EH (cell line): ENCODE measurements at regions not wholly inside any gene's neighbourhood (a gene's known extent, or its start where the extent isn't known, plus 50 kb on each side); places are given as distances from the start of the nearest gene placed in this dataset.

Experiments
- DNase-seq: peaks from one replicate; pipeline ENCODE4 v3.0.0-alpha.2; 2015; ENCODE audit warnings: low read depth

GRCh38 chr3:137204409-137204808 is 246.6 kb downstream of the IL20RB start:
- DNase-seq, result no peak

- peak; percentile 2 for DNase-seq
Measured at GRCh38 chr3:137205394-137206045, 247.7 kb downstream of the IL20RB start.

GRCh38 chr3:137207616-137208015 is 249.8 kb downstream of the IL20RB start:
- DNase-seq, result no peak

DNA sequence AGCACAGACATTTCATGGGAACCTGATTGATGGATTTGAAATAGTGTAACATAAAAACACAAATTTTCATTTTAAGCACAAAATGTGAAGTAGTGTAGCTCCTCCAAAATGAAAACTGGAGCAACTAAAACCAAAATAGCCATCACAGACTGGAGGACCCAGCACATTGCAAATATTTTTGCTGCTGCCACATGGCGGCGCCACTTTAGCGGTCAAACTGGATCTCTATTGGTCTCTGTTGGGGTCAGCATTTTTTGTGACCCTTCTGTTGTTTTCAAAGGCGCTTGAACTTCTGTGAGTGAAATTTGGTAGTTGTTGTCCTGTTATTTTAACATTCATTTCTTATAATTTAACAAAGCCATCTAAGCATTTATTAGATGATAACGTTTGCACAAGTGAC is 259.9 kb downstream of the IL20RB start:
- no peak for DNase-seq

- no peak for DNase-seq
Measured at GRCh38 chr3:137219801-137220445, 262.1 kb downstream of the IL20RB start.

DNA sequence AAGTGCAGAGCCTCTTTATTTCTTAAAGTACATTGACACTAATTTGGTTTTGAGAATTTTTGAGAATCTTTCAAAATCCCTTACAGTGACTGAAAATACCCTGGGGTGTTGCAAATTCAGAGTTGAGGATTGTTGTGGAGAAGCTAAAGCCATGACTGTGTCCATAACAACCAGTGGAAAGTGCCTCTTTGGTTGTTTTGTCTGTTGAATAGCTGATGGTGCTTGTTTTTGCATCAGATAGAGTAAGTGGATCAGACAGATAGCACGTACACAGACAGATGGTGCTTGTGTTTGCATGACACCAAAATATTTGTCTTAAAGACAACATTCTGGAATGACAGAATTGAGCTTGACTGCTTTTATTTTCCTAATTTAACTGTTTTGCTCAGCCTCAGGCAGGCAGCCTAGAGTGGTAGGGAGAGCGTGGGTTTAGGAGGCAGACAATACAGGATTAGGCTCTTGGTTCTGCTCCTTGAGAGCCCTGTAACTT is 265.0 kb downstream of the IL20RB start:
- DNase-seq, result no peak

- DNase-seq, result no peak
Measured at GRCh38 chr3:137224464-137224863, 266.7 kb downstream of the IL20RB start.

DNA sequence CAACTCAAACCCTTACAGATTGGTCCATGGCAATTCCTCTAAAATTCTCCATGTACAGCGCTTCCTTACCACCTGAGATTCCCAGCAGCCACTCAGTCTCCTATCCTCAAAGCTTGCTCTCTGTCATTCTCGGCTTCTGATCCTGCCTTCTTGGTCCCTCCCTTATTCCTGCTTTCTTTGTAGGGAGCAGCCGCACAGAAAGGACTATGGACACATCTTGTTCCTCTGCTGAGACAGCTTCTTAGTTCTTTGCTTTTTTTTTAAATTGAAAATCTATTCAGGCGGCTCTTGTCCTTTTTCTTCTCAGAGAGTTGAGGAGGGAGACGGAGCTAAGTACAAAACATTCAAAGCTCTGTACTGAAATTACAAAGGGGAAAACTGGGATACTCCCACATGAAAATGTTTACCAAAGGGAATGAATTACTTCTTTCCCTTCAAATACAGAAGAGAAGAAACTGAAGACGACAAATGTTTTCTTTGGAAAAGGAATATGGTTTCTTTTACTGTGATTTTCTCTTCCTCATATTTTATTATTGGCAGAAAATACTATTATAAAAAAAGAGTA is 285.1 kb downstream of the IL20RB start:
- no peak for DNase-seq

- no peak for DNase-seq
Measured at GRCh38 chr3:137246491-137246890, 288.7 kb downstream of the IL20RB start.

DNA sequence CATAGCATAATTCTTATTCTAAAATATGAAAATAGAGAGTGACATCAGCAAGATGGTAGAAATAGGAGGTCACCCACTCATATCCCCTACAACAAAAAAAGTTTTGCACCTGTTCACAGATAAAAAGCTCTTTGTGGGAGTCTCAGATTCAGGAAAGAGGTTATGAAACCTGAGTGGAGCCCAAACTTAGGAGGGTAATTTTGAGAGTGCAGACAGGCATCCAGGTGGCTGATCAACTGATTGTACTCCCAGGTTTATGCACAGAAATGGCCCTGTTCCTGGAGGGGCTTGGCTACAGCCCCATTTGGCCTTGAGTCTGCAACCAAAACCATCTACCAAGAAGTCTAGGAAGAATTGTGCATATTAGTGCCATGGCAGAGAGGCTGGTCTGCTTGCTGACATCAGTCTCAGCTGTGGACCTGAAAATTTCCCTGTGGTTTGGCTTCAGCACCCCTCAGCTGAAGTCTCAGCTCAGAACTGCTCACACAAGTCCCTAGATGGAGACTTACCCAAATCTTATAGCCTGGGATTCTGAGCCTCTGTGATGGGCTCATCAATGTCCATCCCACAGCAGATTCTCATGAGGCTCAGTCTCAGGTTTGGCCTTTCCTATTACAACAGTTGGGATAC is 291.6 kb downstream of the IL20RB start:
- DNase-seq, result no peak

DNA sequence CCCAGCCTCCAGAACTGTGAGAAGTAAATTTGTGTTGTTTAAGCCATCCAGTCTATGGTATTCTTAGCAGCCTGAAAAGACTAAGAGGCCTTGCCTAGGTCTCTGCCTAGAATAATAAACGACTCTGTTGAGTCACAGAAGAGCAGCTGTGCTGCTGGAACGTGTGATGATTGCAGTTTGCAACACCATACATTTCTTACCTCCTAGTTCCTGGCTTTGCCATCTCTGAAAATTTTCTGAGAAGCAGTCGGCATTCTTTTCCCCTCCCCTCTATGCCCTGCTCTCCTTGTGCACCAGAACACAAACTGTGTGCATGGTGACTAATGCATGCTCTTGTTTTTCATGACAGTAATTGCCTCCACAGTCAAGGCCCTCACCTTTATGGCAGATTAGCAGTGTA is 301.3 kb downstream of the IL20RB start:
- no peak for DNase-seq

DNA sequence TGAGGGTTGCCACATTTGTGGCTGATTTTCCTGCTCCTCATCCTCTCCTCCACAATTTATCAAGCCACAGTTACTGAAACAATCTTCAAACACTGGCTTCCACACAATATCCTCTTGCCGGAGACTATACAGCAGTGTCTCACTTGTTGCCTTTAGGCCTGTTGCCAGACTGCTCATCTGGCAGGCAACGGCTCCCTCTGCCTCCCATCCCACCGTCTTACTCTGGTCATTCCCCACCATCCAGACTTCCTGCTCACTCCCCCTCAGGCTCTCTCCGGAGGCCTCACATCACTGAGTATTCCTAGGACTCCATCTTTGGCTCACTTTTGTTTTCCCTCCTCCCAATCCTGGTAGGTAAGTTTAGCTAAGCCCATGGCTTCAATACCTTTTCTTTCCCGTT is 301.9 kb downstream of the IL20RB start:
- DNase-seq, result no peak

DNA sequence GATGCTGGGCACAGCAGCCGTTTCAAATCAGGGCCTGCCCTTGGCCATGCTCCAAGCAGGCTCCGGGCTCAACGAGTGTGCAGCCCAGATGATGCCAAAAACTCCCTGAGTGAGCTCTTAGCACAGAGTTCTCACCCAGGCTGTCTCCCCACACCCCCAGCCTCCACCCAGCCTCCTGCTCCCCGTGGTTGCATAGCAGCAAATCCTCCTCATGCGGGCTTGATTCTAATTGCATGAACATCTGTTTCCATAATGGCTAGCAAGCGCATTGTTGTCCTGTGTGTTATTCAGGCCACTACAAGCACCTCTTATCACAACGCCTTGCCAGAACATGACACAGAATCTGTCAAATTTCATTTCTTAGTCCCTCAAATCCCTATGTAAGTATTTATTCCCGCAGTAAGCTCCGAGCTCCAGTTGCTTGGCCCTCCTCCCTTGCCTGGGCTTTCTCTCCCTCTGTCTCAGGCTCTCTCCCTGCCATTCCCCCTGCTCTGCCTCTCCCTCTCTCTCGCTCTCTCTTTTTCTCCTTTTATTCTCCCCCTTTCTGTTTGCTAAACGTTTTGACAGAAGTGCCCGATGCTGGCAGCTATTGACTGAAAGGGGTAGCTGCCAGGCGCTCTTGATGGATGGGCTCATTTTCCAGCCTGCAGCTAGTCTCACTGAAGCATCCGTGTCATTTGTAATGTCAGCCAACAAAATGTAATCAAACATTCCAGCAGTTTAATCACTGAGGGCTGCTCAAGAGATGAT is 306.5 kb downstream of the IL20RB start:
- DNase-seq, result no peak

DNA sequence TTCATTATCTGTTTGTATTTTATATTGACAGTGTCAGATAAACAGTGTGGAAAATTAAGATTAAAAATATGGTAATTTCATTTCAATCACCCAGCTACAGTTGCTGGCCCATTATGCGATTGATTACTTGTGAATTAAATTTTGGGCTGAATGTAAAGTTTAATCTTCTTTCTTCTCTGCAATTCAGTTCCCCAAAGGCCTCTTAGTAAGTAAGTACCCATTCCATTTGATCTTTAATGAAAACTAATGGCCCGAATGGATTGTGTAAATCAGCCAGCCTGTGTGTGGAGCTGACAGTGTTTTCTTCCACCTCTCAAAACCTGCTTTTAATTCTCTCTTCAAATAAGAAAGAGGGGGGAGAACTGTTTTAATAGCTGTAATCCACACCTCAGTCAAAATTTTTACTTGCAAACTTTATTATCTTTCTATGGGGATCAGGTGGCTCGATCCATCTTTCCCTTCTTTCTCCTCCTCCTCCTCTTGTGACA is 307.1 kb downstream of the IL20RB start:
- no peak for DNase-seq

DNA sequence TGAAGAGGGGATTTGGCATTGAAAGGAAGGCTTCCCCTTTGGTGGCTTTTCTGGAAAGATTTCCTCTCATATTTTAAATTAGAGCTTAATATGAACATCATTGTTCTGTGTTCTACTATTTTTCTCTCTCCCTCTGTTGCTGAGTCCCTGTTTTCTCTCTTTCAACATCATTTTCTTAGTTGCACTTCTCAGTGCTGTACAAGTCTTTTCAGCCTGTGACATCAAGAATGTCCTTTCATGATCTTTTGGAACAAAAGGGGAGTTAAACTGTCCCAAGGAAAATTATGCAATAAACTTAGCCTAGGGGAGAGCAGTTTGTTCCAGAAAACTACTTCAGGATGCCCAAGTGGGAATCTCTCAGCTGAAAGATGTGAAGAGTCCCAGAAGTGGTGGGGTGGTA is 325.1 kb downstream of the IL20RB start:
- no peak for DNase-seq

GRCh38 chr3:137285924-137286323 is 328.1 kb downstream of the IL20RB start:
- no peak for DNase-seq

DNA sequence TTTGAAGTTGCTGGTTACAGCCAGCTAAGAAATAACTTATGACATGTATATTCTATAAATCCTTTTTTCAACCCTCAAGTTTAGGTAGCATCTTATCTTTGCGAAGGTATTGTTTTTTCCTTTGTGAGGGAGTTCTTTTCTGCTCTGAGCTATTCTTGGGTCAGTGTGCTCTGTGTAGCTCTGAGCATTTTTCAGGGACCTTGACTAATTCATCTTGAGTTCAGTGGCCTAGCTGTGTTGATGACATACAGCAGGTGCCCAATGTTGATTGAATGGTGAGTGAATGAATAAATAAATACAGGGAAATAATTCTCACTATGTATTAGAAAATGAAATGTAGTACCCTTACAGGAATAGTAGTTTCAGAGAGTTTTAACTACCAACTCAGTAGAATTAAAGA is 335.3 kb downstream of the IL20RB start:
- no peak for DNase-seq

GRCh38 chr3:137294139-137294538 is 336.4 kb downstream of the IL20RB start:
- no peak for DNase-seq

- no peak for DNase-seq
Measured at GRCh38 chr3:137294839-137295238, 337.1 kb downstream of the IL20RB start.

- DNase-seq, result no peak
Measured at GRCh38 chr3:137295336-137295735, 337.6 kb downstream of the IL20RB start.

DNA sequence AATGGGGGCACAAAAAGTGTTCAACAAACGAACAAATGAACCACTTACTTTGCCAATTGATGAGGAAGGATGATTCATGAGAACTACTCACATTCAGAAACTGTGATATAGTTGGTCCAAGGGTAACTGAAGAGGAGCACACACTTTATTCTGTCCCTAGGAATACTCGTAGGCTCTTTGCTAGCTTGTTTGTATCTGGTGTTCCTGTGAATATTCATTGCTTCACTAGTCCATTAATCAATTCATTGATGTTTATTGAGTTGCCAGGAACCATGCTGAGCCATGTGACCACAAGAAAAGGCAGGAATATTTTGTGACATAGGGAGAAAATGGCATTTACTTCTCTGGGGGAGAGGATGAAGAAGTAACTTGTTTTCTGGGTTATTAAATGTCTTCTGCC is 338.3 kb downstream of the IL20RB start:
- DNase-seq, result no peak

DNA sequence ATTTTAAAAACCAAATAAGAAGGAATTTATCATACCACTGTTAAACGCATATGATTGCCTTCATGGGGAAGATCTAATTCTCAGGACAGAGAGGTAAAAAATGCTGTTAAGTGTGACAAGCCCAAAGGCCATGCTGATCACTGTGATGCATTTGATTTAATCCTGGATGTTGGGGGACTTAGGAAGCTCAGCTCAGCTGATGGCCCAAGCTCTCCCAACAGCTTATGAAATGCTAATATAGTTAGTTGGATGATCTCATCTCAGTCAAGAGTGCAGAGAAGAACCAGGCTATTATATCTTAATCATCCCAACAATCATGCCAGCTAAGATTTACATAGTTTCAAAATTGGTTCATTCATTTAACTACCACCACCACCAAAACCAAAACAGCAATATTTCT is 340.0 kb downstream of the IL20RB start:
- no peak for DNase-seq
